Sigmoid colon (tissue), 6 donors: ENCODE measurements at regions not wholly inside any gene's neighbourhood (a gene's known extent, or its start where the extent isn't known, plus 50 kb on each side); places are given as distances from the start of the nearest gene placed in this dataset.

ENCODE experiments used
- DNase-seq: peaks from one replicate; pipeline ENCODE4 v3.0.0-alpha.2; 2019
- H3K27ac ChIP-seq, 4 donors: fragments of 200-600 bp; sonication (generic); one replicate each; pipeline ENCODE4 v1.5.1; 2016 to 2019; ENCODE audit warnings: mild to moderate bottlenecking in 1 of 4
- H3K27me3 ChIP-seq, 3 donors: fragments of 200-600 bp; sonication (generic); one replicate each; pipeline ENCODE4 v1.5.1; 2019; ENCODE audit warnings: mild to moderate bottlenecking in 1 of 3
- H3K36me3 ChIP-seq, 4 donors: fragments of 200-600 bp; sonication (generic); one replicate each; pipeline ENCODE4 v1.5.1; 2016 to 2019
- H3K4me1 ChIP-seq, 4 donors: fragments of 200-600 bp; sonication (generic); one replicate each; pipeline ENCODE4 v1.5.1; 2017 to 2019
- H3K4me3 ChIP-seq, 4 donors: fragments of 200-600 bp; sonication (generic); one replicate each; pipeline ENCODE4 v1.5.1; 2017 to 2019; ENCODE audit warnings: mild to moderate bottlenecking in 2 of 4, moderate library complexity in 1 of 4
- H3K9me3 ChIP-seq, 4 donors: fragments of 200-600 bp in 3 of 4; sonication (generic) in 3 of 4; one replicate each; pipeline versions ENCODE4 v1.5.1 to v1.6.1; 2013 to 2019
- CTCF ChIP-seq, 4 experiments: fragments of 450-650 bp in 3 of 4; fragments of 200-600 bp in 1 of 4; IDR thresholded peaks; one replicate each; pipeline ENCODE4 v1.5.1; 2016 to 2019; ENCODE audit warnings: antibody characterized with exemption in 4 of 4, mild to moderate bottlenecking in 3 of 4, moderate library complexity in 2 of 4
- EP300 ChIP-seq, 4 donors: sonication (generic); formaldehyde crosslinking; IDR thresholded peaks; one replicate each; pipeline ENCODE4 v1.6.1; 2017; ENCODE audit warnings: antibody characterized with exemption in 4 of 4
- POLR2A ChIP-seq, 2 donors: fragments of 450-650 bp; IDR thresholded peaks; one replicate each; pipeline ENCODE4 v1.6.1; 2016; ENCODE audit warnings: antibody characterized with exemption in 2 of 2, mild to moderate bottlenecking in 2 of 2, moderate library complexity in 2 of 2
- POLR2AphosphoS5 ChIP-seq, 4 donors: sonication (generic); formaldehyde crosslinking; IDR thresholded peaks; one replicate each; pipeline ENCODE4 v1.6.1; 2017; ENCODE audit warnings: antibody characterized with exemption in 4 of 4
- WGBS, 2 donors: extraction: QIAGEN DNeasy Blood & Tissue Kit; methylation state at CpG; one replicate each; pipeline ENCODE4 v1.1.7; 2013; 5-methylcytosine and 5-hydroxymethylcytosine counted together
- intact Hi-C: fragments of 100-400 bp; cut with DNase I; formaldehyde crosslinking; loops from one replicate; pipeline ENCODE4 v1.15.1; 2023
- donor health status: healthy with polysubstance abuse.
- donor health status: healthy.

DNA sequence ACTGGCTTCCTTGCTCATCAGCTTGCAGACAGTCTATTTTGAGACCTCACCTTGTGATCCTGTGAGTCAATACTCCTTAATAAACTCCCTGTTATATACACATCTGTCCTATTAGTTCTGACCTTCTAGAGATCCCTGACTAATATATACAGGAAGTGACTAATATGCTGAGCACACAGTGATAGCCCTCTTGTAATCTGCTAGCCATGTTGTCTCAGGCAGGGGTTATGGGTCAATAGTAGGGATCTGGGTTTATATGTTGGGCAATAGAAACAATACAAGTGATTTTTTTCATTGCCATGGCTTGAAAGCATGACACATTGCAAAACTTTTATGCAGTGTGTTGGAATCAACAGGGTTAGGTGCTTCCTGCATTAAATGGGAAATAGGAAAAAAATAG is 562.2 kb downstream of the GALC start:
- no peak for DNase-seq
- Histone ChIP-seq H3K36me3 (no peaks in the 10 kb centered on the region), H3K4me3 (no peak overlapping the region), H3K27me3 (no peaks in the 10 kb centered on the region), H3K9me3 (no peaks in the 10 kb centered on the region), H3K27ac (no peak overlapping the region), H3K4me1 (peaks cover 0 to 8% (median 0%) of the 10 kb centered on the region in 4 donors)
- TF ChIP-seq POLR2A (IDR thresholded peaks at IDR 0.05) (no peak), CTCF (IDR thresholded peaks at IDR 0.05) (no peak), POLR2AphosphoS5 (IDR thresholded peaks at IDR 0.05) (no peak), EP300 (IDR thresholded peaks at IDR 0.05) (no peak)
- intact Hi-C loops, result no loop called here

DNA sequence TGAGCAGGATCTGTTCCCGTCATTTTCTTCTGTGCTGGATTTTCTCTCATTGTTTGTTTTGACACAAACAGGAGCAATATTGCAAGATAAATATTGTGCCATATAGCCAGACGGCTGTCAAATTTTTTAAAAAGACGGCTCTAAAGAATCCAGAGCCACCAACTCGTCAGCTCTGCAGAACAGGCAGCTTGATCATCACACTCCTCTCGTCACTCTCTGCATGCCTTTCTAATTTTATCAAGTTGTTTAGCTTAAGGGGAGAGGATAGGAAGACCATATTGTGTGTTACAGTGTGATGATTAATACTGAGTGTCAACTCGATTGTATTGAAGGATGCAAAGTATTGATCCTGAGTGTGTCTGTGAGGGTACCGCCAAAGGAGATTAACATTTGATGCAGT is 562.8 kb downstream of the GALC start:
- TF ChIP-seq EP300 (IDR thresholded peaks at IDR 0.05) (no peak), CTCF (IDR thresholded peaks at IDR 0.05) (no peak), POLR2AphosphoS5 (IDR thresholded peaks at IDR 0.05) (no peak), POLR2A (IDR thresholded peaks at IDR 0.05) (no peak)
- Histone ChIP-seq H3K27ac (no peak overlapping the region), H3K36me3 (no peaks in the 10 kb centered on the region), H3K4me1 (peaks cover 0 to 8% (median 0%) of the 10 kb centered on the region in 4 donors), H3K9me3 (no peaks in the 10 kb centered on the region), H3K27me3 (no peaks in the 10 kb centered on the region), H3K4me3 (no peak overlapping the region)
- 54 to 64% methylated on average over 7 of the region's 7 CpGs for WGBS, 2 donors
- no peak for DNase-seq
- intact Hi-C loops, result no loop called here

- WGBS, 2 donors, result 87 to 96% methylated on average over 2 of the region's 2 CpGs
- Histone ChIP-seq H3K27me3 (no peaks in the 10 kb centered on the region), H3K27ac (no peak overlapping the region), H3K36me3 (no peaks in the 10 kb centered on the region), H3K4me1 (no peaks in the 10 kb centered on the region), H3K4me3 (no peak overlapping the region), H3K9me3 (no peaks in the 10 kb centered on the region)
- intact Hi-C loops, result no loop called here
- TF ChIP-seq CTCF (IDR thresholded peaks at IDR 0.05) (no peak), POLR2AphosphoS5 (IDR thresholded peaks at IDR 0.05) (no peak), EP300 (IDR thresholded peaks at IDR 0.05) (no peak), POLR2A (IDR thresholded peaks at IDR 0.05) (no peak)
- DNase-seq, result no peak
Measured at GRCh38 chr14:87419925-87420324, 573.1 kb downstream of the GALC start.

GRCh38 chr14:87411370-87411769 is 581.6 kb downstream of the GALC start:
- TF ChIP-seq POLR2AphosphoS5 (IDR thresholded peaks at IDR 0.05) (no peak), CTCF (IDR thresholded peaks at IDR 0.05) (no peak), POLR2A (IDR thresholded peaks at IDR 0.05) (no peak), EP300 (IDR thresholded peaks at IDR 0.05) (no peak)
- Histone ChIP-seq H3K27me3 (no peaks in the 10 kb centered on the region), H3K4me3 (no peak overlapping the region), H3K9me3 (no peaks in the 10 kb centered on the region), H3K27ac (no peak overlapping the region), H3K4me1 (no peaks in the 10 kb centered on the region), H3K36me3 (no peaks in the 10 kb centered on the region)
- intact Hi-C loops, result no loop called here
- WGBS, 2 donors, result 57 to 70% methylated on average over 3 of the region's 3 CpGs
- peak; percentile 55 for DNase-seq

DNA sequence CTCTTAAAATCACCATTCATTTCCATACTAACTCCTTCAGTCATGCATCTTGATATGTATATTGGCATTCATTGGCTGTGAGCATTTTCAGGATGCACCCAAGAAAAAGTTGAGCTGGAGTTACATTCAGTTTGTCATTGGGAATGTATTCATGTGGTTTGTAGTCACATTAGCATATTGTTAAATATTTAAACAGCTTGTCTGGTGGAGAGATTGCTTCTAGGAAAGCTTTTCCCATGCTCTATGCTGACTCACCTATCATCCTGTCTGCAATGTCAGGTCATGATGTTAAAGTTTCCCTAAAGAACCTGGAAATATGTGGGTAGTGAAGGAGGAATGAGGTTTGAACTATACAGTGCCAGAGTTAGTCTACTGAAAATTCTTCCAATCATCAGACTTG is 583.6 kb downstream of the GALC start:
- H3K36me3 ChIP-seq, result no peaks in the 10 kb centered on the region
- no peak overlapping the region for H3K4me3 ChIP-seq
- intact Hi-C loops, result no loop called here
- no peaks in the 10 kb centered on the region for H3K27me3 ChIP-seq
- no peak for DNase-seq
- no peak overlapping the region for H3K27ac ChIP-seq
- H3K9me3 ChIP-seq, result no peaks in the 10 kb centered on the region
- TF ChIP-seq CTCF (IDR thresholded peaks at IDR 0.05) (no peak), POLR2AphosphoS5 (IDR thresholded peaks at IDR 0.05) (no peak), EP300 (IDR thresholded peaks at IDR 0.05) (no peak), POLR2A (IDR thresholded peaks at IDR 0.05) (no peak)
- H3K4me1 ChIP-seq, result peaks cover 0 to 9% (median 6%) of the 10 kb centered on the region in 4 donors
